ENCODE measurements at regions not wholly inside any gene's neighbourhood (a gene's known extent, or its start where the extent isn't known, plus 50 kb on each side); places are given as distances from the start of the nearest gene placed in this dataset.

GRCh38 chr14:42045383-42045782 is 438.7 kb downstream of the LRFN5 start:
- 68% methylated on average over 3 of the region's 3 CpGs for WGBS (ENCODE audit: missing lambda C conversion rate)
- Histone ChIP-seq H3K4me2 (no peak overlapping the region), H3K9me3 (no peaks in the 10 kb centered on the region), H3K4me3 (no peak overlapping the region), H3K27ac (no peak overlapping the region), H3K4me1 (no peaks in the 10 kb centered on the region)
- ATAC-seq (no peak), FAIRE-seq (no peak), DNase-seq (ENCODE audit: low read depth in 1 of 2, low spot score in 1 of 2) (no peak)
- ChIA-PET POLR2A (no interaction called here), CTCF (no interaction called here)
- TF ChIP-seq ZFP36 (IDR thresholded peaks at IDR 0.05; ENCODE audit: borderline replicate concordance, partially characterized antibody), result no peak
- TF ChIP-seq ESRRA (IDR thresholded peaks at IDR 0.05; ENCODE audit: borderline replicate concordance, low read length), result no peak
- TF ChIP-seq SREBF2 (IDR thresholded peaks at IDR 0.05), result no peak
- no peak for TF ChIP-seq GATA3 (IDR thresholded peaks at IDR 0.05; ENCODE audit: borderline replicate concordance)
- no peak for TF ChIP-seq RAD21 (conservative IDR thresholded peaks at IDR 0.05 in 1 of 2, IDR thresholded peaks at IDR 0.05 in 1 of 2)
- no peak for TF ChIP-seq BHLHE40 (IDR thresholded peaks at IDR 0.05; ENCODE audit: low read depth, low read length)
- TF ChIP-seq ZC3H11A (IDR thresholded peaks at IDR 0.05), result no peak
- TF ChIP-seq KDM5A (IDR thresholded peaks at IDR 0.05), result no peak
- TF ChIP-seq TP53 (CRISPR knock-in tag; IDR thresholded peaks at IDR 0.05), result no peak
- TF ChIP-seq CBX8 (IDR thresholded peaks at IDR 0.05), result no peak
- TF ChIP-seq RCOR1 (IDR thresholded peaks at IDR 0.05; ENCODE audit: low read depth, low read length), result no peak
- TF ChIP-seq MYC (IDR thresholded peaks at IDR 0.05; ENCODE audit: borderline replicate concordance, low read length), result no peak
- no peak for TF ChIP-seq CHD2 (IDR thresholded peaks at IDR 0.05; ENCODE audit: low read length, partially characterized antibody)
- no peak for TF ChIP-seq RFX5 (IDR thresholded peaks at IDR 0.05)
- TF ChIP-seq POLR2A (IDR thresholded peaks at IDR 0.05; ENCODE audit: low read length), result no peak
- no peak for TF ChIP-seq HES2 (IDR thresholded peaks at IDR 0.05)
- no peak for TF ChIP-seq HDAC2 (IDR thresholded peaks at IDR 0.05)
- no peak for TF ChIP-seq RARB (CRISPR knock-in tag; IDR thresholded peaks at IDR 0.05)
- TF ChIP-seq, protein P1, sequence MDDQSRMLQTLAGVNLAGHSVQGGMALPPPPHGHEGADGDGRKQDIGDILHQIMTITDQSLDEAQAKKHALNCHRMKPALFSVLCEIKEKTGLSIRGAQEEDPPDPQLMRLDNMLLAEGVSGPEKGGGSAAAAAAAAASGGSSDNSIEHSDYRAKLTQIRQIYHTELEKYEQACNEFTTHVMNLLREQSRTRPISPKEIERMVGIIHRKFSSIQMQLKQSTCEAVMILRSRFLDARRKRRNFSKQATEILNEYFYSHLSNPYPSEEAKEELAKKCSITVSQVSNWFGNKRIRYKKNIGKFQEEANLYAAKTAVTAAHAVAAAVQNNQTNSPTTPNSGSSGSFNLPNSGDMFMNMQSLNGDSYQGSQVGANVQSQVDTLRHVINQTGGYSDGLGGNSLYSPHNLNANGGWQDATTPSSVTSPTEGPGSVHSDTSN (IDR thresholded peaks at IDR 0.05), result no peak
- TF ChIP-seq FOXS1 (CRISPR knock-in tag; IDR thresholded peaks at IDR 0.05), result no peak

DNA sequence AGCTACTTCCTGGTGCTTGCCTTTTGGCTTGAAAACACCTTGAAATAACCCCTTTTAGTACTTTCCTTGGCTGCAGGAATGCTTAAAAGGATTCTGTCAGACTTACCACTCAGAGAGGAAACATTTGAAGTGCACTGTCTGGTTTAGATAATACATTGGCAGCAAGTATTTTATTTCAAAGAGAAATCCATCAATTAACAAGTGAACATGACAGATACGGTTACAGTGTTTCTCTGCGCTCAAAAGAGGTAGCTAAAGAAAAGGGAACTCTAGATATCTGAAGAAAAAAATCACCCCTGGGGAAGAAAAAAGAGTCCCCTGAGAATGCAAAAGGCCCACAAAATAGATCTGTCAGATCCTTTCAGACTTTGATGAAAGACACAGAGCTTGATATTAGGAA is 421.9 kb downstream of the LRFN5 start:
- DNase-seq (ENCODE audit: low read depth in 1 of 2, low spot score in 1 of 2), result no peak
- Histone ChIP-seq H3K4me3 (no peak overlapping the region), H3K4me1 (no peaks in the 10 kb centered on the region), H3K9me3 (0 out of 3 replicates have a peak, but pooled peaks cover 3% of the 10 kb centered on the region), H3K4me2 (no peak overlapping the region), H3K27ac (no peak overlapping the region)
- WGBS (ENCODE audit: missing lambda C conversion rate), result 98% methylated on average over 2 of the region's 2 CpGs
- CTCF ChIA-PET, result interaction anchor here (0.7 kb wide), 1 partner anchor 9 kb away, joined by 3 read pairs; no protein-coding TSS in a partner anchor
- no peak for FAIRE-seq
- no peak for ATAC-seq
- TF ChIP-seq RFX5 (IDR thresholded peaks at IDR 0.05) (no peak), CHD4 (IDR thresholded peaks at IDR 0.05; ENCODE audit: borderline replicate concordance) (no peak), TFCP2L1 (CRISPR knock-in tag; IDR thresholded peaks at IDR 0.05) (no peak), EHMT2 (IDR thresholded peaks at IDR 0.05; ENCODE audit: low read depth) (no peak), ESRRA (IDR thresholded peaks at IDR 0.05; ENCODE audit: borderline replicate concordance, low read length) (no peak), RCOR1 (IDR thresholded peaks at IDR 0.05; ENCODE audit: low read depth, low read length) (no peak), BHLHE40 (IDR thresholded peaks at IDR 0.05; ENCODE audit: low read depth, low read length) (no peak)
- POLR2A ChIA-PET, result no interaction called here

DNA sequence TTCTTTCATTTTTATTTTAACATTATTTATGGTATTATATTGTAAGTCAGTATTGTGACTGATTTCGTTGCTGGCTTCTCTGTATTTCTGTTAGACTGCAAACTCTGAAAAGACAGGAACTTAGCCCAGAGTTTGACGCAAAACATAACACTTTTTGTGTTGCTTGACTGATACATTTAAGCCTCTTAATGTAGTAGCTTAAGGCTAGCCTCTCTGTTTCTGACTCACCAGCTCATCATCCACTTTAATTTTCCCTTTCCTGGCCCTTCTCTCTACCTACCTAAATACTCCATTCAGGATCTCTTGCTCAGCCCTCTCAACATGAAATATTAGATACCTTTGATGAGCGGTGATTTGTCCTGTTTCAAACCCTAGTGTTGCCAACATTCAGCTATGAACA is 420.6 kb downstream of the LRFN5 start:
- FAIRE-seq (no peak), ATAC-seq (no peak), DNase-seq (ENCODE audit: low read depth in 1 of 2, low spot score in 1 of 2) (no peak)
- TF ChIP-seq HES2 (IDR thresholded peaks at IDR 0.05) (no peak), POLR2A (IDR thresholded peaks at IDR 0.05; ENCODE audit: low read length) (no peak), ZNF302 (CRISPR knock-in tag; IDR thresholded peaks at IDR 0.05) (no peak), RARB (CRISPR knock-in tag; IDR thresholded peaks at IDR 0.05) (no peak), EHF (CRISPR knock-in tag; IDR thresholded peaks at IDR 0.05) (no peak), ZC3H11A (IDR thresholded peaks at IDR 0.05) (no peak), EHMT2 (IDR thresholded peaks at IDR 0.05; ENCODE audit: low read depth) (no peak), MAZ (IDR thresholded peaks at IDR 0.05; ENCODE audit: borderline replicate concordance, low read depth, low read length) (no peak), BHLHE40 (IDR thresholded peaks at IDR 0.05; ENCODE audit: low read depth, low read length) (no peak), JUNB (IDR thresholded peaks at IDR 0.05) (no peak), RCOR1 (IDR thresholded peaks at IDR 0.05; ENCODE audit: low read depth, low read length) (no peak), GATA3 (IDR thresholded peaks at IDR 0.05; ENCODE audit: borderline replicate concordance) (no peak)
- no peak overlapping the region for H3K4me2 ChIP-seq
- ChIA-PET CTCF (no interaction called here), POLR2A (no interaction called here)
- no peaks in the 10 kb centered on the region for H3K4me1 ChIP-seq
- 52% methylated on average over 3 of the region's 3 CpGs for WGBS (ENCODE audit: missing lambda C conversion rate)
- H3K27ac ChIP-seq, result no peak overlapping the region
- 0 out of 3 replicates have a peak, but pooled peaks cover 3% of the 10 kb centered on the region for H3K9me3 ChIP-seq
- no peak overlapping the region for H3K4me3 ChIP-seq
